ENCODE measurements at regions not wholly inside any gene's neighbourhood (a gene's known extent, or its start where the extent isn't known, plus 50 kb on each side); places are given as distances from the start of the nearest gene placed in this dataset.

- TF ChIP-seq SP1 (IDR thresholded peaks at IDR 0.05): no peak
- TF ChIP-seq BHLHE40 (IDR thresholded peaks at IDR 0.05; ENCODE audit: borderline replicate concordance): no peak
- TF ChIP-seq FOXK2 (IDR thresholded peaks at IDR 0.05): no peak
Measured at GRCh38 chr9:115425601-115426000, 307.6 kb upstream of the TNC start.

Measured in HEK293T (cell line).